A549 (cell line): ENCODE measurements at regions not wholly inside any gene's neighbourhood (a gene's known extent, or its start where the extent isn't known, plus 50 kb on each side); places are given as distances from the start of the nearest gene placed in this dataset.

Experiments used
- ATAC-seq, 2 experiments: fragments of 200-7000 bp in 1 of 2; fragments of >200 bp in 1 of 2; cut with Nextera tagmentation in 1 of 2; cut with Tn5 transposase in 1 of 2; 3 replicates each; pipeline versions ENCODE4 v1.8.0 to v1.9.1; 2018 to 2020; ENCODE audit warnings: mild to moderate bottlenecking in 1 of 2, moderate library complexity in 1 of 2
- CTCF ChIA-PET: fragments of 300-600 bp; sonication (Branson Sonifier 250); formaldehyde crosslinking; extraction: SDS; loops from one replicate; lab custom pipeline; 2021; ENCODE audit warnings: antibody characterized with exemption, inconsistent platforms; lab: Yijun Ruan, JAX
- POLR2A ChIA-PET: fragments of 350-600 bp; formaldehyde crosslinking; extraction: SDS; loops from one replicate; lab custom pipeline; 2021; ENCODE audit warnings: antibody characterized with exemption, inconsistent platforms; lab: Yijun Ruan, JAX
- DNase-seq, 2 experiments: peaks; one replicate each; pipeline versions ENCODE4 v3.0.0 to v3.0.0-alpha.2; 2011 to 2016; ENCODE audit warnings: low read depth in 1 of 2, low spot score in 1 of 2
- FAIRE-seq: peaks from 2 replicates; lab custom pipeline; 2011; peaks lifted over from hg19 to GRCh38; lab: Jason Lieb, UNC
- H3K27ac ChIP-seq, 2 experiments: fragments of >200 bp; sonication (Bioruptor Twin); formaldehyde crosslinking; 3 replicates each; pipeline ENCODE4 v1.5.1; 2016 to 2017
- H3K4me1 ChIP-seq: fragments of >200 bp; sonication (Bioruptor Twin); formaldehyde crosslinking; 3 replicates; pipeline ENCODE4 v1.6.1; 2016
- H3K4me2 ChIP-seq: fragments of >200 bp; sonication (Bioruptor Twin); formaldehyde crosslinking; 3 replicates; pipeline ENCODE4 v1.6.1; 2016
- H3K4me3 ChIP-seq: fragments of >200 bp; sonication (Bioruptor Twin); formaldehyde crosslinking; 3 replicates; pipeline ENCODE4 v1.5.1; 2016
- H3K9me3 ChIP-seq: fragments of >200 bp; sonication (Bioruptor Twin); formaldehyde crosslinking; 3 replicates; pipeline ENCODE4 v1.6.1; 2016
- ATOH8 ChIP-seq: fragments of 250-450 bp; sonication (Bioruptor Pico); IDR thresholded peaks from 2 replicates; pipeline ENCODE4 v1.5.0; 2020; ENCODE audit warnings: low read depth, mild to moderate bottlenecking, moderate library complexity
- BCL3 ChIP-seq: fragments of >200 bp; sonication (Bioruptor Twin); formaldehyde crosslinking; IDR thresholded peaks from 3 replicates; pipeline ENCODE4 v1.6.1; 2016
- CBX2 ChIP-seq: fragments of 200-600 bp; sonication (generic); IDR thresholded peaks from 2 replicates; pipeline ENCODE4 v1.6.1; 2016; ENCODE audit warnings: low read depth, mild to moderate bottlenecking, borderline replicate concordance
- CEBPB ChIP-seq, 2 experiments: fragments of >200 bp in 1 of 2; sonication (Bioruptor Twin) in 1 of 2; formaldehyde crosslinking in 1 of 2; IDR thresholded peaks; 2 replicates each; pipeline ENCODE4 v1.6.1; 2012 to 2016
- CTCF ChIP-seq: fragments of >200 bp; sonication (Bioruptor Twin); formaldehyde crosslinking; IDR thresholded peaks from 3 replicates; pipeline ENCODE4 v1.5.1; 2016
- EHMT2 ChIP-seq: fragments of 200-600 bp; sonication (generic); IDR thresholded peaks from 2 replicates; pipeline ENCODE4 v1.6.1; 2016; ENCODE audit warnings: antibody characterized with exemption, low read depth, mild to moderate bottlenecking, moderate library complexity
- HES2 ChIP-seq: fragments of >200 bp; sonication (Bioruptor Twin); formaldehyde crosslinking; IDR thresholded peaks from 2 replicates; pipeline ENCODE4 v1.6.1; 2016
- HEYL ChIP-seq: fragments of 250-450 bp; sonication (Bioruptor Pico); IDR thresholded peaks from 2 replicates; pipeline ENCODE4 v1.8.0; 2021; ENCODE audit warnings: mild to moderate bottlenecking, moderate library complexity
- HOXA7 ChIP-seq: fragments of 250-450 bp; sonication (Bioruptor Pico); IDR thresholded peaks from 2 replicates; pipeline ENCODE4 v1.5.0; 2020; ENCODE audit warnings: mild to moderate bottlenecking, moderate library complexity
- HOXB13 ChIP-seq: fragments of 250-450 bp; sonication (Bioruptor Pico); IDR thresholded peaks from 2 replicates; pipeline ENCODE4 v1.5.0; 2020; ENCODE audit warnings: low read depth, mild to moderate bottlenecking, moderate library complexity
- JUN ChIP-seq, 2 experiments: fragments of >200 bp; sonication (Bioruptor Twin); formaldehyde crosslinking; IDR thresholded peaks; 2 replicates in 1 of 2; 3 replicates in 1 of 2; pipeline ENCODE4 v1.6.1; 2016 to 2017
- JUNB ChIP-seq: fragments of >200 bp; sonication (Bioruptor Twin); formaldehyde crosslinking; IDR thresholded peaks from 2 replicates; pipeline ENCODE4 v1.6.1; 2016
- KDM5A ChIP-seq: fragments of 200-600 bp; sonication (generic); IDR thresholded peaks from 2 replicates; pipeline ENCODE4 v1.6.1; 2016; ENCODE audit warnings: antibody characterized with exemption, mild to moderate bottlenecking
- MAZ ChIP-seq: fragments of 150-350 bp; IDR thresholded peaks from 2 replicates; pipeline ENCODE4 v1.6.1; 2014; ENCODE audit warnings: antibody characterized with exemption, low read depth, low read length, borderline replicate concordance
- MYC ChIP-seq: IDR thresholded peaks from 2 replicates; pipeline ENCODE4 v1.6.1; 2012; ENCODE audit warnings: mild to moderate bottlenecking, inconsistent platforms, low read length, improper control_type of control experiment, borderline replicate concordance
- PHF8 ChIP-seq: fragments of 200-600 bp; sonication (generic); IDR thresholded peaks from 2 replicates; pipeline ENCODE4 v1.6.1; 2016; ENCODE audit warnings: low read depth, mild to moderate bottlenecking, antibody characterized with exemption, moderate library complexity, borderline replicate concordance
- POLR2A ChIP-seq: IDR thresholded peaks from 2 replicates; pipeline ENCODE4 v1.6.1; 2012; ENCODE audit warnings: mild to moderate bottlenecking, low read length
- RAD21 ChIP-seq, 2 experiments: fragments of >200 bp in 1 of 2; sonication (Bioruptor Twin) in 1 of 2; formaldehyde crosslinking in 1 of 2; IDR thresholded peaks in 1 of 2; conservative IDR thresholded peaks in 1 of 2; 2 replicates in 1 of 2; 3 replicates in 1 of 2; pipeline ENCODE4 v1.6.1; 2012 to 2018; ENCODE audit warnings: inconsistent platforms in 1 of 2
- RARB ChIP-seq: fragments of 250-450 bp; sonication (Bioruptor Pico); IDR thresholded peaks from 2 replicates; pipeline ENCODE4 v1.8.0; 2021; ENCODE audit warnings: mild to moderate bottlenecking, moderate library complexity
- SMC3 ChIP-seq: fragments of >200 bp; sonication (Bioruptor Twin); formaldehyde crosslinking; IDR thresholded peaks from 3 replicates; pipeline ENCODE4 v1.6.1; 2018; ENCODE audit warnings: inconsistent platforms
- TFCP2L1 ChIP-seq: fragments of 250-450 bp; sonication (Bioruptor Pico); IDR thresholded peaks from 2 replicates; pipeline ENCODE4 v1.5.0; 2021; ENCODE audit warnings: mild to moderate bottlenecking
- TP53 ChIP-seq: fragments of 250-450 bp; sonication (Bioruptor Pico); IDR thresholded peaks from 2 replicates; pipeline ENCODE4 v1.5.0; 2021; ENCODE audit warnings: mild to moderate bottlenecking, moderate library complexity
- ZFP36 ChIP-seq: fragments of 450-650 bp; IDR thresholded peaks from 2 replicates; pipeline ENCODE4 v1.6.1; 2014; ENCODE audit warnings: borderline replicate concordance; ENCODE audit not compliant: partially characterized antibody
- ZNF302 ChIP-seq: fragments of 250-450 bp; sonication (Bioruptor Pico); IDR thresholded peaks from 2 replicates; pipeline ENCODE4 v1.9.0; 2021; ENCODE audit warnings: inconsistent platforms, mild to moderate bottlenecking, moderate library complexity
- WGBS: methylation state at CpG from one replicate; pipeline ENCODE4 v1.1.6; 2017; ENCODE audit errors: missing lambda C conversion rate; 5-methylcytosine and 5-hydroxymethylcytosine counted together
- TF ChIP-seq, protein P1 (sequence below): fragments of 450-650 bp; IDR thresholded peaks from 2 replicates; pipeline ENCODE4 v1.6.1; 2014; ENCODE audit warnings: antibody characterized with exemption
- TF ChIP-seq, protein P2 (sequence below): fragments of 200-600 bp; sonication (generic); IDR thresholded peaks from 2 replicates; pipeline ENCODE4 v1.6.1; 2016; ENCODE audit warnings: antibody characterized with exemption, mild to moderate bottlenecking, moderate library complexity

DNA sequence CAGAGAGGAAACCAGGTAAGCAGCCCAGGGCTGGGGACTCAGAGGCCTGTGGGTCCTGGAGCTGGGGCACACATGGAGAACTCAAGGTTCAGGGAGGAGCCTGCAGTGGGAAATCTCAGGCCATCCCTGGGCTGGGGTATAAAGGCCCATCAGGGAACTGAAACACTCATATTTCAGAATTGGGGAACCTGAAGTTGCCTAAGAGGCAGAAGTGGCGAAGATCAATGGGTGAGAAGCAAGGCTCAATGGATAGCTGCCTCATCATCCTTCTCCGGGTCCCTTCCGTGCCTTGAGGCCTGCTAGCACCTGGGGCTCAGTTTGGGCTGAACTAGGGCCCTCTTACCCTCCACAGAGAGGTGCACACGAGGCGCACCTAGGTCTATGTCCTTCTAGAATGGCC is 747.5 kb upstream of the AMELY start:
- H3K4me3 ChIP-seq = no peak overlapping the region
- CTCF ChIA-PET = no interaction called here
- POLR2A ChIA-PET = no interaction called here
- no peaks in the 10 kb centered on the region for H3K9me3 ChIP-seq
- WGBS = 15% methylated on average over 4 of the region's 5 CpGs
- DNase-seq (no peak), FAIRE-seq (no peak), ATAC-seq (no peak)
- no peak overlapping the region for H3K27ac ChIP-seq
- H3K4me2 ChIP-seq = no peak overlapping the region
- H3K4me1 ChIP-seq = no peaks in the 10 kb centered on the region
- TF ChIP-seq TP53 (CRISPR knock-in tag) = no peak
- no peak for TF ChIP-seq JUNB
- TF ChIP-seq, protein P1, sequence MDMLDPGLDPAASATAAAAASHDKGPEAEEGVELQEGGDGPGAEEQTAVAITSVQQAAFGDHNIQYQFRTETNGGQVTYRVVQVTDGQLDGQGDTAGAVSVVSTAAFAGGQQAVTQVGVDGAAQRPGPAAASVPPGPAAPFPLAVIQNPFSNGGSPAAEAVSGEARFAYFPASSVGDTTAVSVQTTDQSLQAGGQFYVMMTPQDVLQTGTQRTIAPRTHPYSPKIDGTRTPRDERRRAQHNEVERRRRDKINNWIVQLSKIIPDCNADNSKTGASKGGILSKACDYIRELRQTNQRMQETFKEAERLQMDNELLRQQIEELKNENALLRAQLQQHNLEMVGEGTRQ = no peak
- TF ChIP-seq KDM5A = no peak
- no peak for TF ChIP-seq JUN (IDR thresholded peaks at IDR 0.05)
- no peak for TF ChIP-seq ZFP36
- TF ChIP-seq TFCP2L1 = no peak
- no peak for TF ChIP-seq CBX2
- no peak for TF ChIP-seq CTCF
- TF ChIP-seq SMC3 = no peak
- no peak for TF ChIP-seq HOXB13
- TF ChIP-seq RAD21 (conservative IDR thresholded peaks at IDR 0.05 in 1 of 2, IDR thresholded peaks at IDR 0.05 in 1 of 2) = no peak
- no peak for TF ChIP-seq HES2
- no peak for TF ChIP-seq MYC
- no peak for TF ChIP-seq CEBPB (IDR thresholded peaks at IDR 0.05)
- no peak for TF ChIP-seq POLR2A
- no peak for TF ChIP-seq BCL3

GRCh38 chrY:7656596-7656995 is 745.0 kb upstream of the AMELY start:
- ATAC-seq = no peak
- ChIA-PET POLR2A (no interaction called here), CTCF (no interaction called here)
- WGBS = 27% methylated on average over 5 of the region's 5 CpGs
- Histone ChIP-seq H3K27ac (no peak overlapping the region), H3K4me1 (no peaks in the 10 kb centered on the region), H3K4me3 (no peak overlapping the region), H3K4me2 (no peak overlapping the region), H3K9me3 (no peaks in the 10 kb centered on the region)
- no peak for FAIRE-seq
- no peak for DNase-seq
- TF ChIP-seq EHMT2 (no peak), HEYL (CRISPR knock-in tag) (no peak), HOXA7 (no peak), PHF8 (no peak), HOXB13 (no peak), ATOH8 (no peak), MAZ (no peak), RARB (no peak), ZNF302 (CRISPR knock-in tag) (no peak), MYC (no peak), BCL3 (no peak), SMC3 (no peak)
- TF ChIP-seq, protein P2, sequence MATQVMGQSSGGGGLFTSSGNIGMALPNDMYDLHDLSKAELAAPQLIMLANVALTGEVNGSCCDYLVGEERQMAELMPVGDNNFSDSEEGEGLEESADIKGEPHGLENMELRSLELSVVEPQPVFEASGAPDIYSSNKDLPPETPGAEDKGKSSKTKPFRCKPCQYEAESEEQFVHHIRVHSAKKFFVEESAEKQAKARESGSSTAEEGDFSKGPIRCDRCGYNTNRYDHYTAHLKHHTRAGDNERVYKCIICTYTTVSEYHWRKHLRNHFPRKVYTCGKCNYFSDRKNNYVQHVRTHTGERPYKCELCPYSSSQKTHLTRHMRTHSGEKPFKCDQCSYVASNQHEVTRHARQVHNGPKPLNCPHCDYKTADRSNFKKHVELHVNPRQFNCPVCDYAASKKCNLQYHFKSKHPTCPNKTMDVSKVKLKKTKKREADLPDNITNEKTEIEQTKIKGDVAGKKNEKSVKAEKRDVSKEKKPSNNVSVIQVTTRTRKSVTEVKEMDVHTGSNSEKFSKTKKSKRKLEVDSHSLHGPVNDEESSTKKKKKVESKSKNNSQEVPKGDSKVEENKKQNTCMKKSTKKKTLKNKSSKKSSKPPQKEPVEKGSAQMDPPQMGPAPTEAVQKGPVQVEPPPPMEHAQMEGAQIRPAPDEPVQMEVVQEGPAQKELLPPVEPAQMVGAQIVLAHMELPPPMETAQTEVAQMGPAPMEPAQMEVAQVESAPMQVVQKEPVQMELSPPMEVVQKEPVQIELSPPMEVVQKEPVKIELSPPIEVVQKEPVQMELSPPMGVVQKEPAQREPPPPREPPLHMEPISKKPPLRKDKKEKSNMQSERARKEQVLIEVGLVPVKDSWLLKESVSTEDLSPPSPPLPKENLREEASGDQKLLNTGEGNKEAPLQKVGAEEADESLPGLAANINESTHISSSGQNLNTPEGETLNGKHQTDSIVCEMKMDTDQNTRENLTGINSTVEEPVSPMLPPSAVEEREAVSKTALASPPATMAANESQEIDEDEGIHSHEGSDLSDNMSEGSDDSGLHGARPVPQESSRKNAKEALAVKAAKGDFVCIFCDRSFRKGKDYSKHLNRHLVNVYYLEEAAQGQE = no peak
